ENCODE measurements at regions not wholly inside any gene's neighbourhood (a gene's known extent, or its start where the extent isn't known, plus 50 kb on each side); places are given as distances from the start of the nearest gene placed in this dataset.

DNA sequence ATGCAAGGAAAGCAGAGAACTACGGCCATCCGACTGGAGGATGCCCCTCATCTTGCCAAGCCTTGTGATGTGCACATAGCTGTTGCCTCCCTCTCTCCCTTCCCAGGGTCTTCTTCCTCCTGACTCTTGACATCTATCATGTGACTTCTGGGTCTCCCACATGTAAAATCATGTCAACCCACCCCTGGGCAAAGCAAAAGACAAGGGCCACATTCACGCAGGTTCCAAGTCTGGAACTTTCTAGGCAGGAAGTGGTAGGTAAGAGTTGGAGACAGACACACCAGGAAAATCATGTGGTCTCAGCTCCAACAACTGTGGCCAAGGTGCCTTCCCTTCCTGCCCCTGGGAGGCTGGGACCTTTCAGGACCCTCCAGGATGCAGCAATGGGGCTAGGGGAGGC is 187.3 kb downstream of the CXCL12 start:
- Histone ChIP-seq H3K27ac (ENCODE audit: low read depth, low read length) (no peak overlapping the region), H3K9me2 (ENCODE audit: insufficient read depth) (no peaks in the 10 kb centered on the region), H2AFZ (ENCODE audit: low read depth, low read length, poor library complexity, severe bottlenecking) (no peak overlapping the region), H3K4me3 (replicated peaks in 1 of 2; ENCODE audit: low read depth in 1 of 2, low read length in 2 of 2) (no peak overlapping the region), H3K27me3 (ENCODE audit: insufficient read depth, low read length) (peaks cover 11% of the 10 kb centered on the region; the same call in 1 of the 2 replicates), H3K9ac (ENCODE audit: low read length) (no peak overlapping the region), H3K4me1 (ENCODE audit: control insufficient read depth in 1 of 2, insufficient read depth in 2 of 2, low read length in 2 of 2) (no peaks in the 10 kb centered on the region; a peak in 1 of 4 replicates), H3K9me3 (ENCODE audit: control insufficient read depth in 1 of 2, insufficient read depth in 1 of 2, low read depth in 1 of 2, low read length in 2 of 2) (no peaks in the 10 kb centered on the region), H3K4me2 (ENCODE audit: low read length) (no peak overlapping the region), H3K36me3 (ENCODE audit: control insufficient read depth in 1 of 2, insufficient read depth in 2 of 2, low read length in 2 of 2) (no peaks in the 10 kb centered on the region), H4K20me1 (ENCODE audit: insufficient read depth) (no peaks in the 10 kb centered on the region), H3K79me2 (ENCODE audit: insufficient read depth, low read length) (no peaks in the 10 kb centered on the region)
- ChIA-PET RAD21 (ENCODE audit: low non-redundant PET in 1 of 2, low total read pairs in 2 of 2, uncharacterized antibody in 2 of 2, unreplicated experiment in 2 of 2) (no interaction called here), CTCF (no interaction called here), POLR2A (no interaction called here)
- intact Hi-C loops (cut with micrococcal nuclease), result no loop called here
- DNase-seq (ENCODE audit: low read depth, low spot score) (no peak), ATAC-seq (no peak)
- no TSS peak for BruUV-seq (replicated peaks)
- TF ChIP-seq ZNF274 (IDR thresholded peaks at IDR 0.05; ENCODE audit: low read depth, low read length), result no peak
- TF ChIP-seq, protein P1, sequence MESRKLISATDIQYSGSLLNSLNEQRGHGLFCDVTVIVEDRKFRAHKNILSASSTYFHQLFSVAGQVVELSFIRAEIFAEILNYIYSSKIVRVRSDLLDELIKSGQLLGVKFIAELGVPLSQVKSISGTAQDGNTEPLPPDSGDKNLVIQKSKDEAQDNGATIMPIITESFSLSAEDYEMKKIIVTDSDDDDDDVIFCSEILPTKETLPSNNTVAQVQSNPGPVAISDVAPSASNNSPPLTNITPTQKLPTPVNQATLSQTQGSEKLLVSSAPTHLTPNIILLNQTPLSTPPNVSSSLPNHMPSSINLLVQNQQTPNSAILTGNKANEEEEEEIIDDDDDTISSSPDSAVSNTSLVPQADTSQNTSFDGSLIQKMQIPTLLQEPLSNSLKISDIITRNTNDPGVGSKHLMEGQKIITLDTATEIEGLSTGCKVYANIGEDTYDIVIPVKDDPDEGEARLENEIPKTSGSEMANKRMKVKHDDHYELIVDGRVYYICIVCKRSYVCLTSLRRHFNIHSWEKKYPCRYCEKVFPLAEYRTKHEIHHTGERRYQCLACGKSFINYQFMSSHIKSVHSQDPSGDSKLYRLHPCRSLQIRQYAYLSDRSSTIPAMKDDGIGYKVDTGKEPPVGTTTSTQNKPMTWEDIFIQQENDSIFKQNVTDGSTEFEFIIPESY (IDR thresholded peaks at IDR 0.05; ENCODE audit: extremely low read depth, insufficient replicate concordance, low read length), result no peak
- TF ChIP-seq CEBPB (IDR thresholded peaks at IDR 0.05; ENCODE audit: low read depth), result no peak
- TF ChIP-seq ATF3 (IDR thresholded peaks at IDR 0.05), result no peak
- no peak for TF ChIP-seq RAD21 (IDR thresholded peaks at IDR 0.05; ENCODE audit: low read depth)
- no peak for TF ChIP-seq YY1 (IDR thresholded peaks at IDR 0.05; ENCODE audit: extremely low read depth, insufficient replicate concordance, low read depth, low read length)
- no peak for TF ChIP-seq EZH2 (IDR thresholded peaks at IDR 0.05)
- no peak for TF ChIP-seq CBX3 (IDR thresholded peaks at IDR 0.05; ENCODE audit: low read depth)
- no peak for TF ChIP-seq CTCF (IDR thresholded peaks at IDR 0.05 in 2 of 3, conservative IDR thresholded peaks at IDR 0.05 in 1 of 3; ENCODE audit: borderline replicate concordance in 1 of 3, insufficient read depth in 1 of 3, low read depth in 2 of 3, low read length in 2 of 3)
- TF ChIP-seq FOSL1 (IDR thresholded peaks at IDR 0.05; ENCODE audit: low read depth), result no peak
- no peak for TF ChIP-seq SP1 (IDR thresholded peaks at IDR 0.05; ENCODE audit: low read depth)

Measured in HCT116 (cell line).